OCI-LY7 (cell line): ENCODE measurements at regions not wholly inside any gene's neighbourhood (a gene's known extent, or its start where the extent isn't known, plus 50 kb on each side); places are given as distances from the start of the nearest gene placed in this dataset.

ENCODE experiments used
- EZH2phosphoT487 ChIP-seq: fragments of 200-600 bp; sonication (generic); IDR thresholded peaks from 2 replicates; pipeline ENCODE4 v1.6.1; 2018; ENCODE audit warnings: low read depth, borderline replicate concordance, mild to moderate bottlenecking, mixed run types, antibody characterized with exemption, low read length, moderate library complexity, mixed read lengths
- TF ChIP-seq, protein P1 (sequence below): fragments of 200-600 bp; sonication (generic); conservative IDR thresholded peaks from 2 replicates; pipeline ENCODE4 v1.5.1; 2014; ENCODE audit warnings: mild to moderate bottlenecking, antibody characterized with exemption, low read length, moderate library complexity, mixed read lengths

GRCh38 chr7:54824655-54825054 is 65.6 kb upstream of the SEC61G start:
- TF ChIP-seq, protein P1, sequence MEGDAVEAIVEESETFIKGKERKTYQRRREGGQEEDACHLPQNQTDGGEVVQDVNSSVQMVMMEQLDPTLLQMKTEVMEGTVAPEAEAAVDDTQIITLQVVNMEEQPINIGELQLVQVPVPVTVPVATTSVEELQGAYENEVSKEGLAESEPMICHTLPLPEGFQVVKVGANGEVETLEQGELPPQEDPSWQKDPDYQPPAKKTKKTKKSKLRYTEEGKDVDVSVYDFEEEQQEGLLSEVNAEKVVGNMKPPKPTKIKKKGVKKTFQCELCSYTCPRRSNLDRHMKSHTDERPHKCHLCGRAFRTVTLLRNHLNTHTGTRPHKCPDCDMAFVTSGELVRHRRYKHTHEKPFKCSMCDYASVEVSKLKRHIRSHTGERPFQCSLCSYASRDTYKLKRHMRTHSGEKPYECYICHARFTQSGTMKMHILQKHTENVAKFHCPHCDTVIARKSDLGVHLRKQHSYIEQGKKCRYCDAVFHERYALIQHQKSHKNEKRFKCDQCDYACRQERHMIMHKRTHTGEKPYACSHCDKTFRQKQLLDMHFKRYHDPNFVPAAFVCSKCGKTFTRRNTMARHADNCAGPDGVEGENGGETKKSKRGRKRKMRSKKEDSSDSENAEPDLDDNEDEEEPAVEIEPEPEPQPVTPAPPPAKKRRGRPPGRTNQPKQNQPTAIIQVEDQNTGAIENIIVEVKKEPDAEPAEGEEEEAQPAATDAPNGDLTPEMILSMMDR: no peak
- no peak for TF ChIP-seq EZH2phosphoT487
